ENCODE measurements at regions not wholly inside any gene's neighbourhood (a gene's known extent, or its start where the extent isn't known, plus 50 kb on each side); places are given as distances from the start of the nearest gene placed in this dataset.
A peak's percentile ranks its signal among the peaks of the same experiment; 100 is the strongest.

DNA sequence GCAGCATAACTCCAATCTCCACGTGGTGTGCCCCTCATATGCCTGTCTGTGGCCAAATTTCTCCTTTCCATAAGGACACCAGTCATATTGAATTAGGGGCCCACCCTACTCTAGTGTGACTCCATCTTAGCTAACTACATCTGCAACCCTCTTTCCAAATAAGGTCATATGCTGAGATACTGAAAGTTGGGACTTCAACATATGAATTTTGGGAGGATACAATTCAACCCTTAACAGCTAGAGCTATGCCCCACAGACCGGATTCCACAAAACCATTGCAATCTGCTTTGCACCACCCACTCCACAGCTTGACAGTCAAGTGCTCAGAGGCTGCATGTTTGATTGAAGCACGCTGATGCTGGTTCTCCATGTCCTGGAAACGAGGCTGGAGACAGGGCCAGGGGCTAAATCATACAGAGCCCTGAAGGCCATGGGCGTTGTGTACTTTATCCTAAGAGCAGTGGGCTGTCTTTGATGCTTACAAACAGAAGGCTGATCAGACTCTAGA lies 122.8 kb downstream of the MTX3 start:
- no peak for DNase-seq

DNA sequence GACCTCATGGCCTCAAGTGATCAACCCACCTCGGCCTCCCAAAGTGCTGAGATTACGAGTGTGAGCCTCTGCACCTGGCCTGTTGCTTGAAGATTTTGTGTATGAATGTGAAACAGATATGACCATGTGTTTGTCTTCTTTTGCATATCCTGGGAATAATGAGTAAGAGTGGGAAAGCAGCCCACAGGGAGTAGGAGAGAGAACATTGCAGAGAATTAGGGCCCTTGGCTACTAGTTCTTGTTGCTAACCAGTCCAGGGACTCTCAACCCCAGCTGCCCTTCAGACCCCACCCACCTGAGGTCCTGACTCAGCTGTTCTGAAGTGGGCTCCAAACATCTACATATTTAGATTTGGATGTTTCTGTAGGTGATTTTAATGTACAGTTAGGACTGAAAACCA lies 125.5 kb downstream of the MTX3 start:
- DNase-seq, result no peak

DNA sequence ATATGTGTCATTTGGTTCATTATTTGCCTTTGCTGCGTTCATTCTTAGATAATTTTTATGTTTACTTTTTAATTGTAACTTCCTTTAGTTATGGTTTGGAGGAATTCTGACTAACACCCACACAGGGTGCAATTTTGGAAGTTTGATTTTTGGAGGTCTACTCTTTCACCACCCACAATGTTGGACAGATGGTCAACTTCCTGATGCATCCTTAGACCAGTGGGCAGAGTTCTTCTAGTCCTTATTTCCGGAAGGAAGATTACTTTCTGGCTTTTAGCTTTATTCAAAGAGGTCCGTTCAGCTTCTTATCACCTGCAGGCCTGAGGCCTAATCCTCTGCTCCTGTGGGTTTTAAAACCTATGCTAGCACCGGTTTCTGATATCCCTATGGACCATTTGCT lies 126.7 kb downstream of the MTX3 start:
- no peak for DNase-seq

DNA sequence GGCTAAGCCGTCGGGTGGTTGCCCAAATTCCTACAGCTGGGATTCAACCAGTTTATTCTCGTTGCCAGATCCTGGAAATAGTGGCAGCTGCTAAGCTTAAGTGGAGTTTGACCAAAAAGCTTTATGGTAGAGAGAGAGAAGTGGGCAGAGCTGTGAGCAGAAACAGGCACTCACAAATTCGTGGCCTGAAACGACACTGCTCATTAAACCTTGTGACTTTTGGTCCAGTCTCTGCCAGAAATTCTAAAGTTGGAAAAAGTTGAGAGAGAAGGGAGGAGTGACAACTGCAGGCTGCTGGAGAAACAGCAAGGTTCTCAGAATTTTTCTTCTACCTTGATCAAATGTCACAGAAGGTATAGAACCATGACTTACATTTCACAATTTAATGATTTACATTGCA lies 131.5 kb downstream of the MTX3 start:
- no peak for DNase-seq

DNA sequence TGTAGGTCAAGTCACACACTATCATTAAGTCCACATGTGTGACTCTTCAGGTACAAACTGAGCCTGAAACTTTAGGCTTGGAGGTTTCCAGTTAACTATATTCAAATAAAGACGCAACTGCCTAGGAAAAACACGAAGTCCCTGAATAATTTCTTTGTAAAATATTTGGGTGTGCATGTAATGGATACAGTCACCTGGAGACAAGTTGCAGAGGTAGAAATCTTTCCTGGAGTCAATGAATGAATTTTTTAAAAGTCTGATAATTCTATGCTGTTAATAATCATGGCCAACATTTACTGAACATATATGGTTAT lies 132.7 kb downstream of the MTX3 start:
- no peak for DNase-seq

DNA sequence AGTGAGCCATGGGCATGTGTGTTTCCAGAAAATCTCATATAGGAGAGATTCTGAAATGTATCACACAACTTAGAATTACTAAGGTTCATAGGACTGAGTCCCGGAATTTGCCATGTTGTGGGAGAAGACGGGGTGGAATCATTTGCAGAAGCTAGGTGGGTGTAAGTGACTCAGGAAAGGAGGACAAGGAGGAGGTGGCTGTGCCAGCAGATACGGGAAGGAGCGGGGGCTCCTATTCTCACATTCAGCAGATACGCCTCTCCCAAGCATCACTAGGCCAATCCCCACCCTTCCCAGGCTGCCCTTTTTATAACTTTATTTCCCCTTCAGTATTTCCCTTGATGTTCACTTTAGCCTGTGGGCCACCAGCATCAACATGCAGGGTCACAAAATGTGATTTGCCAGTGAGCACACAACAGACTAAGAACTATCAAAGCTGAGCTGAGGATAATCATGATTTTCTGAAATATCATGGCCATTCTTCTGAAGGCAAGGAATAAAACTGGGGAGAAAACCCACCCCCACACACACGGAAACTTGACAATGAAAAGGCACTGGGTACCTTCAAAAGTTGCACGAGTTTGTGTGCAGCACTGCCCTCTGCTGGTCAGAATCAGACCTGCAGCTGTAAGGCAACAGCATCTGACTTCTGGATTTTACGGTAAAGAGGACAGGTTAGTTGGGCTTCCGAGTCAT lies 133.2 kb downstream of the MTX3 start:
- DNase-seq, result peak; percentile 56

DNA sequence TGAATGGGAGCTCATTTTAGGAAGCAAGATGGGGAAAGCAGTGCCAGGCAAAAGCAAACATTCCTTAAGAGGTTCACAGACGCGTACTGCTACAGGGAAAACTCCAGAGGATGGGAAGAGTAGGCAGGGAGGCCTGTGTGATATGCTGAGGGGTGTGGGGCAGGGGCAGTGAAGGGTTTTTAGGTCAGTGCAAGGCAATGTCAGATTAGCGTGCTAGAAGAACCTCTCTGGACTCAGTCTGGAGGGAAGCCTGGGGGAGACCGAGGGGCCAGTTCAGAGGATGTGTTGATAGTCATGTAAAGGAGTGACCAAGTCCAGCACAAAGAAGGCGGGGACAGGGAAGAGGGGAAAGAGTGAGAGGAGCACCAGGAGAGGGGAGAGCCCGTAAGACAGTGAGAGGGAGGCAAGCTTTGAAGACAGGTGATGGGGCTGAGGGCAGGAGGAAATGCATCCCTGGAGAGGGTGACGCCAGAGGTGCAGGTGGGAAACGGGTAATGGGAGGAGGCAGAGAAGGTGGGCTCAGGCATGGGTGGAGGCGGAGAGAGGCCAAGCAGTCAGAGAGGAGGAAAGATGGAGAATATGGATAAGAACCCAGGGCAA lies 134.5 kb downstream of the MTX3 start:
- DNase-seq, result no peak

DNA sequence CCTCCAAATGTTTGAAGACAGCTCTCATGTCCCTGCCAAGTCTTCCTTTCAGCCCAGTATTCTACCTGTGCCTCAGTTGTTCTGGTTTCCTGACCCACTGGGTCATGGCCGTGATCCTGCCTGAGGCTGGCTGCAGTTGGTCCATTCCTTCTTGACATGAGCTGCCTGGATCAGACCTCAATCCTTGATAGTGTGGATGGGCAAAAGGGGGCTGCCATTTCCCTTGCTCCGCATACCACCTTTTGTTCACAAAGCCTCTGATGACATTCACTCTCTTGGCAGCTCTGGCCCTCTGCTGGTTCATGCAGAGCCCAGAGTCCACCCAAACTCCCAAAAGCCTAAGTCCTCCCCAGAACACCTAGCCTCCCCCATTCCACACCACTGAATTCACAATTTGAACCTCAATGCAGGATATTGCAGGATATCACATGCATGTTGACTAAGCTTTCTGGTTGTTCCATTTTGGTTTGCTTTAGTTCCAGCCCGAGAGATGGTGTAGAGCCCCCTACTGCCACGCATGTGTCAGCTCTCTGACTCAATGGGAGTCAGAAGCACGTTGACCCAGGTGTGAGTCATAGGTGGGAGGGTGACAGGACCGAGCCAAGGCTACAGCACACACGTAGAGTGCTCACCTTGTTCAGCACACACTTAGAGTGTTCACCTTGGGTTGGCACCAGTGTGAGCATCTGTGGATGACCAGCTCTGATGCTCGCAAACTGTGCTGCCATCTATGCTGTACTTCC lies 137.2 kb downstream of the MTX3 start:
- DNase-seq, result no peak

DNA sequence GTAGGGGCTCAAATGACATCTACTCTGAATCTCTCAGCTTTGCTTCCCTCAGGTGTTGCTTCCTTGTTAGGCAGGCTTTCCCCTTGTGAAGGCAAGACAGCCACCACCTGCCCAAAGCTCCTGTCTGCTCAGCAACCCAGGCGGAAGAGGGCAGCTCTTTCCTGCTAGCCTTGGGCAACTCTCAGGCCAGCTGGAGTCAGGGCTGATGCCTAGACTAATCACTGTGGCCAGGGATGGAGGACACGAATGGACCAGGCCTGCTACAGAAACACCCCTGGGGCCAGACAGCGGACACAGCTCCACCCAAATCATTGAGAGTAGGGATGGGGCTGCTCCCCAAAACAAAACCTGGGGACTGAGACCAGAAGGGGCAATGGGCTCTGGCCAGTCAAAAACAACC lies 138.0 kb downstream of the MTX3 start:
- no peak for DNase-seq

DNA sequence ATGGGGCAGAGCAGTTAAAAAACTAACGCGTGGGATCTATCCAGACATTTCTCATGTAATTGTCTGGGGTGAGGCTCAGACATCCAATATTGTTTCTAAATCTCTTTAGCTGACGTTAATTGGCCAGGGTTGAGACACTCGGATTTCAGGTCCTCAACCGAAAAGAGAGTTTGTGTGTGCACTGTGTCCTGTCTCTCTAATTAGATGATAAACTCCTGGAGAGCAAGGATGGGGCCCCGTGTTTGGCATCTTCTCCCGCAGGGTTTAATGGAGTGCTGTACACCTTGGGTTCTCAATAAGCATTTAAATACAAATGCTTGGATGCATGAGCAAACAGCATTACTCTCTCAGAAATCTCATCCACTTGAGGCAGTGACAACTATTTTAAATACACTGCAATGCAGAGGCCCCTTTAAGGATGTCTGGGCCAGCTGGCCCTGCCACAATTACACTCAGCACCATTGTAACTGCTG lies 139.6 kb downstream of the MTX3 start:
- DNase-seq, result no peak

DNA sequence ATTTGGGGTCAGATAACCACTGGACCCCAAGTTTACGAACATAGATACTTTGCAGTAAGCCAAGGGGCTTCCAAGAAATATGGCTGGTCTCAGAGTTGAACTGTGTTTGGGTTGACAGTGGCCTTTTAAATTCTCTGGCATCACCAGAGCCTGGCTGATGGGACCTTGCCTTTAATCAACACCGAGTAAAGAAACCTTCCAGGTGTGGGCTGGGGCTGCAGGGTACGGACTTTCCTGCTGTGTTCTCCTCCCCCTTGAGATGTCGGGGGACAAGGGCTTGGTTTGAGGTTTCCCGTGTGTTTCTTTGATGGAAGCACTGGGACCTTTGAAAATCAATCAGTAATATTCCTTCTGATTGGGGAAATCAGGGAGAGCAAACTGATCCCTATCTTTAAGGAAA lies 140.1 kb downstream of the MTX3 start:
- no peak for DNase-seq

DNA sequence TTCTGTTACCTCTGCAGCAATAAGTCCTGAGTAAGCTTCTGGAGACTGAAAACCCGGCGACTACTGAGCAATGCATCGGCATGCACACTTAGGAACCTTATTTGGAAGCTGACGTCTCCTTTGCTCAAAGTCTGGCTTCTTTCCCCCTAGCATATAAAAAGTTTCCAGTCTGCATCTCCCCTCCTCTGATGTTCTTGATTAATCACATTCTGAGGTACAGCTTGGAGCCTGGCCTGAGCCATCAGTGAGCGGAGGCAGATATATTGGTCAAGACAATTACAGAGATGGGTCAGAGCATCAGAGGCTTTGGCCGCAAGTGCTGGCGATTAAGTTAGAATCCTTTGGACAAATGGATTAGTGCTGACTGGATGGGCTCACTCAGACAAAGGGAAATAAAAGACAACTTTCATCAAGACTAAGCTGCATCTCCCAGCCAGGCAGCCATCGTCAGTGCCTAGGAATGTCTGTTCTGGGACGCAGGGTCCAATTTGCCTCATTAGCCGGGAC lies 140.7 kb downstream of the MTX3 start:
- DNase-seq, result no peak

DNA sequence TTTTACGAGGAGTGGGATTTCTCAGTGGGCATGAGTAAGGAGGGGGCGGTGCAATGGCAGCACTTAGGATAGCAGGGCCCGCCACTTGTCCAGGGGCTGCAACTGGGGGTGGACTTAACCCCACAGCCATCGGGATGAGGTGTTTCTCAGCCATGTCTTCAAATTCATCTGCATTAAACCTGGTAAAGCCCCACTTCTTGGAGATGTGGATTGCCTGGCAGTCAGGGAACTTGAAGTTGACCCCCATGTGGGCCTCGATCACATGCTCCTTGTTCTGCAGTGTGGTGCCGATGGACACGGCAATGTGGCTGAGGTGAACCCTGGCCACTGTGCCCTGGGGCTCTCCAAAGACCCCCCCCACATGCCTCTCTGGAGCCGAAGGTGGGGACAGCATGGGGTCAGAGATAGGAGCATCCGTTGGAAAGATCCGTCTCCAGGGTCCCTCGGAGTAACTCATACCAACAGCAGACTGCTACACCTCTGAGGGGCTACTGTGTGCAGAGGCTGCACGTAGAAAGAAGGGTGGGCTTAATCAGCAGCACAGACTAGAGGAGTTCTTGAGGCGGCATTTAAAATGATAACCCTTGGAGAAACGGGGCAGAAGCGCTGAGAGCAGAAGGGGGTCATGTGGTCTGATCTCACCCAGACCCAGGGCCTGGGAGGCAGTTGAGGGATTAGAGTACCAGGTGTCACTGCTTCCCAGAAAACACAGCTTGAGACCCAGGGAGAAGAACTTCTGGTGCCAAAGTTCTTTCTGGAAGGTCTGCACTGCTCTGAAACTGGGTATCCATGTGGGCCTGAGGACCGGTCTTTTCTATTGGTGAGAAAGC lies 141.4 kb downstream of the MTX3 start:
- DNase-seq, result no peak

Data from CD4-positive, alpha-beta T cell treated with Interleukin-15 for 1 hour (primary cell).